GM12878 (cell line): ENCODE measurements at regions not wholly inside any gene's neighbourhood (a gene's known extent, or its start where the extent isn't known, plus 50 kb on each side); places are given as distances from the start of the nearest gene placed in this dataset.

ENCODE experiments used
- ATAC-seq: fragments of 200-7000 bp; cut with Tn5 transposase; 3 replicates; pipeline ENCODE4 v1.9.1; 2020; ENCODE audit warnings: mild to moderate bottlenecking, moderate library complexity
- BruUV-seq: library from RNA; stranded (reverse); fragments of 400-500 nt; replicated peaks from 2 replicates; lab custom pipeline; 2021; lab: Mats Ljungman, UMichigan
- CTCF ChIA-PET: fragments of 300-600 bp; sonication (Branson Sonifier 250); formaldehyde crosslinking; extraction: SDS; loops from one replicate; lab custom pipeline; 2021; ENCODE audit warnings: inconsistent platforms; lab: Yijun Ruan, JAX
- POLR2A ChIA-PET: fragments of 350-600 bp; formaldehyde crosslinking; extraction: SDS; loops from one replicate; lab custom pipeline; 2021; ENCODE audit warnings: inconsistent platforms; lab: Charles Lee
- RAD21 ChIA-PET: fragments of 300-600 bp; sonication (Branson Sonifier 250); formaldehyde crosslinking; loops from one replicate; lab custom pipeline; 2023; ENCODE audit warnings: antibody characterized with exemption; ENCODE audit not compliant: unreplicated experiment; lab: Charles Lee
- SMC1A ChIA-PET: fragments of 300-600 bp; sonication (Branson Sonifier 250); formaldehyde crosslinking; loops from one replicate; lab custom pipeline; 2023; ENCODE audit not compliant: unreplicated experiment, uncharacterized antibody; lab: Charles Lee
- DNase-seq: peaks from one replicate; pipeline ENCODE4 v3.0.0-alpha.2; 2011; ENCODE audit warnings: low read depth, low spot score
- FAIRE-seq: peaks from 3 replicates; lab custom pipeline; 2011; peaks lifted over from hg19 to GRCh38; lab: Jason Lieb, UNC
- H2AFZ ChIP-seq: 2 replicates; pipeline ENCODE4 v1.6.0; 2011; ENCODE audit warnings: low read depth, low read length, control low read depth; ENCODE audit not compliant: control insufficient read depth
- H3K27ac ChIP-seq: 2 replicates; pipeline ENCODE4 v1.5.1; 2011; ENCODE audit warnings: control low read depth; ENCODE audit not compliant: control insufficient read depth, insufficient read depth
- H3K27me3 ChIP-seq, 2 experiments: replicated peaks in 1 of 2; 2 replicates each; pipeline versions ENCODE4 v1.6.0 to v1.6.1; 2011; ENCODE audit warnings: low read length in 1 of 2; ENCODE audit not compliant: control insufficient read depth in 2 of 2, insufficient read depth in 2 of 2
- H3K36me3 ChIP-seq, 2 experiments: 2 replicates each; pipeline ENCODE4 v1.5.1; 2011; ENCODE audit warnings: low read length in 1 of 2; ENCODE audit not compliant: control insufficient read depth in 2 of 2, insufficient read depth in 2 of 2
- H3K4me1 ChIP-seq: 2 replicates; pipeline ENCODE4 v1.6.1; 2011; ENCODE audit warnings: mild to moderate bottlenecking, low read length, moderate library complexity, mixed read lengths; ENCODE audit not compliant: control insufficient read depth, insufficient read depth
- H3K4me2 ChIP-seq: 2 replicates; pipeline ENCODE4 v1.6.0; 2011; ENCODE audit warnings: control low read depth; ENCODE audit not compliant: control insufficient read depth, insufficient read depth
- H3K4me3 ChIP-seq: fragments of 200-600 bp; sonication (generic); 2 replicates; pipeline ENCODE4 v1.5.1; 2016
- H3K79me2 ChIP-seq: 2 replicates; pipeline ENCODE4 v1.6.0; 2011; ENCODE audit warnings: low read length; ENCODE audit not compliant: control insufficient read depth, insufficient read depth
- H3K9ac ChIP-seq: 2 replicates; pipeline ENCODE4 v1.8.0; 2011; ENCODE audit warnings: low read length, control low read depth, mixed read lengths; ENCODE audit not compliant: control insufficient read depth, insufficient read depth
- H3K9me3 ChIP-seq: replicated peaks from 3 replicates; pipeline ENCODE4 v1.5.1; 2011; ENCODE audit warnings: mild to moderate bottlenecking, low read length; ENCODE audit not compliant: control insufficient read depth, insufficient read depth
- H4K20me1 ChIP-seq: 2 replicates; pipeline ENCODE4 v1.6.0; 2011; ENCODE audit not compliant: control insufficient read depth, insufficient read depth
- BRCA1 ChIP-seq: IDR thresholded peaks from 2 replicates; pipeline ENCODE4 v1.6.1; 2011; ENCODE audit warnings: low read depth, low read length, improper control_type of control experiment
- IRF3 ChIP-seq: fragments of 450-650 bp; IDR thresholded peaks from 2 replicates; pipeline ENCODE4 v1.6.1; 2014; ENCODE audit warnings: mild to moderate bottlenecking
- USF2 ChIP-seq: IDR thresholded peaks from 2 replicates; pipeline ENCODE4 v1.6.1; 2011; ENCODE audit warnings: low read depth, low read length, improper control_type of control experiment, borderline replicate concordance
- ZNF622 ChIP-seq: fragments of 450-650 bp; IDR thresholded peaks from 2 replicates; pipeline ENCODE4 v1.6.1; 2017; ENCODE audit warnings: mild to moderate bottlenecking, inconsistent platforms
- WGBS: methylation state at CpG from one replicate; pipeline ENCODE4 v1.1.6; 2016; ENCODE audit warnings: low lambda C conversion rate; ENCODE audit not compliant: insufficient replicate concordance, insufficient coverage; ENCODE audit errors: missing lambda C conversion rate; 5-methylcytosine and 5-hydroxymethylcytosine counted together
- in situ Hi-C: fragments of 300-500 bp; cut with MboI; formaldehyde crosslinking; loops from 9 replicates; pipeline ENCODE4 v1.14.3; 2018; ENCODE audit warnings: mixed read lengths
- intact Hi-C: fragments of 100-400 bp; cut with micrococcal nuclease; formaldehyde crosslinking; loops from one replicate; pipeline ENCODE4 v1.14.2; 2022; ENCODE audit not compliant: unreplicated experiment

GRCh38 chr3:140627756-140628155, 50.1 kb upstream of the TRIM42 start:
- Histone ChIP-seq H3K36me3 (no peaks in the 10 kb centered on the region), H4K20me1 (no peaks in the 10 kb centered on the region), H3K4me2 (no peak overlapping the region), H3K9me3 (no peaks in the 10 kb centered on the region), H2AFZ (no peak overlapping the region), H3K9ac (no peak overlapping the region), H3K79me2 (no peaks in the 10 kb centered on the region)
- BruUV-seq = no TSS peak
- no peak for ATAC-seq
- RAD21 ChIA-PET = no interaction called here
- CTCF ChIA-PET = interaction anchor here (0.9 kb wide), 1 partner anchor 11 kb away, joined by 4 read pairs; no protein-coding TSS in a partner anchor
- intact Hi-C loops = no loop called here
- WGBS = 65% methylated on average over 3 of the region's 3 CpGs
- DNase-seq = no peak
- FAIRE-seq = no peak
- TF ChIP-seq BRCA1 = no peak
- no peak for TF ChIP-seq USF2
- no peak for TF ChIP-seq ZNF622
- no peak for TF ChIP-seq IRF3
- TF ChIP-seq, all 136 proteins: peak for 0
- Histone ChIP-seq H3K4me1 (no peaks in the 10 kb centered on the region), H3K27ac (no peak overlapping the region), H3K27me3 (no peaks in the 10 kb centered on the region), H3K4me3 (no peak overlapping the region)
- ChIA-PET POLR2A (no interaction called here), SMC1A (no interaction called here)
- in situ Hi-C loops = no loop called here
